Colon (tissue), 2 donors: ENCODE measurements at regions not wholly inside any gene's neighbourhood (a gene's known extent, or its start where the extent isn't known, plus 50 kb on each side); places are given as distances from the start of the nearest gene placed in this dataset.
"Not testable (repeated sequence)": the region's sequence is repeated elsewhere in the genome, so short reads cannot be mapped to it uniquely, and the experiment has no call there.

ENCODE experiments used
- FAIRE-seq: peaks from 2 replicates; lab custom pipeline; 2012; peaks lifted over from hg19 to GRCh38; lab: Jason Lieb, UNC
- donor health status: control.
- donor health status: control.

GRCh38 chr7:97234494-97234893, 117.0 kb downstream of the SDHAF3 start:
- FAIRE-seq = not testable (repeated sequence)

GRCh38 chr7:97246317-97246716, 128.8 kb downstream of the SDHAF3 start:
- FAIRE-seq = no peak

- FAIRE-seq = not testable (repeated sequence)
Measured at GRCh38 chr7:97258187-97258586, 140.7 kb downstream of the SDHAF3 start.

- FAIRE-seq = no peak
Measured at GRCh38 chr7:97269741-97270140, 152.2 kb downstream of the SDHAF3 start.

GRCh38 chr7:97270280-97270679, 152.8 kb downstream of the SDHAF3 start:
- FAIRE-seq = no peak

- FAIRE-seq = no peak
Measured at GRCh38 chr7:97271619-97272018, 154.1 kb downstream of the SDHAF3 start.

- FAIRE-seq = no peak
Measured at GRCh38 chr7:97272237-97272975, 154.9 kb downstream of the SDHAF3 start.

- peak; percentile 87 for FAIRE-seq
Measured at GRCh38 chr7:97275475-97275874, 158.0 kb downstream of the SDHAF3 start.

- FAIRE-seq = no peak
Measured at GRCh38 chr7:97280950-97281349, 163.5 kb downstream of the SDHAF3 start.

GRCh38 chr7:97285348-97285747, 167.8 kb downstream of the SDHAF3 start:
- FAIRE-seq = no peak

- FAIRE-seq = no peak
Measured at GRCh38 chr7:97293031-97293430, 175.5 kb downstream of the SDHAF3 start.

- FAIRE-seq = no peak
Measured at GRCh38 chr7:97298561-97298960, 181.1 kb downstream of the SDHAF3 start.

GRCh38 chr7:97305589-97305988, 188.1 kb downstream of the SDHAF3 start:
- no peak for FAIRE-seq

- FAIRE-seq = no peak
Measured at GRCh38 chr7:97307521-97308108, 190.1 kb downstream of the SDHAF3 start.

- FAIRE-seq = no peak
Measured at GRCh38 chr7:97313900-97314299, 196.4 kb downstream of the SDHAF3 start.

GRCh38 chr7:97317575-97317974, 200.1 kb downstream of the SDHAF3 start:
- no peak for FAIRE-seq

GRCh38 chr7:97329871-97330270, 212.4 kb downstream of the SDHAF3 start:
- FAIRE-seq = not testable (repeated sequence)

GRCh38 chr7:97337849-97338248, 220.4 kb downstream of the SDHAF3 start:
- FAIRE-seq = no peak

GRCh38 chr7:97342512-97342911, 225.0 kb downstream of the SDHAF3 start:
- FAIRE-seq = no peak

GRCh38 chr7:97346349-97346748, 228.9 kb downstream of the SDHAF3 start:
- FAIRE-seq = no peak

GRCh38 chr7:97351488-97351887, 234.0 kb downstream of the SDHAF3 start:
- no peak for FAIRE-seq

GRCh38 chr7:97357459-97357858, 240.0 kb downstream of the SDHAF3 start:
- FAIRE-seq = no peak

GRCh38 chr7:97372882-97373281, 255.4 kb downstream of the SDHAF3 start:
- no peak for FAIRE-seq

GRCh38 chr7:97373736-97374135, 256.2 kb downstream of the SDHAF3 start:
- no peak for FAIRE-seq
